ENCODE measurements at regions not wholly inside any gene's neighbourhood (a gene's known extent, or its start where the extent isn't known, plus 50 kb on each side); places are given as distances from the start of the nearest gene placed in this dataset.

- TF ChIP-seq BACH1 (IDR thresholded peaks at IDR 0.05; ENCODE audit: borderline replicate concordance) (no peak), TARDBP (IDR thresholded peaks at IDR 0.05; ENCODE audit: borderline replicate concordance) (no peak), EP300 (IDR thresholded peaks at IDR 0.05; ENCODE audit: borderline replicate concordance in 1 of 2, control insufficient read depth in 1 of 2, low read depth in 2 of 2, low read length in 2 of 2) (no peak), CTCF (IDR thresholded peaks at IDR 0.05 in 2 of 3, conservative IDR thresholded peaks at IDR 0.05 in 1 of 3; ENCODE audit: control insufficient read depth in 2 of 3, extremely low read depth in 1 of 3, insufficient read depth in 1 of 3, low read depth in 3 of 3, low read length in 3 of 3) (no peak), JUND (IDR thresholded peaks at IDR 0.05; ENCODE audit: low read depth, low read length) (no peak), CHD2 (IDR thresholded peaks at IDR 0.05; ENCODE audit: borderline replicate concordance, low read depth, low read length) (no peak), TAF1 (IDR thresholded peaks at IDR 0.05; ENCODE audit: borderline replicate concordance, low read depth, low read length) (no peak), MAX (IDR thresholded peaks at IDR 0.05; ENCODE audit: low read depth, low read length) (no peak), RB1 (IDR thresholded peaks at IDR 0.05; ENCODE audit: borderline replicate concordance) (no peak), PAX8 (IDR thresholded peaks at IDR 0.05) (no peak)
Observed at GRCh38 chr6:146919017-146919416, 285.2 kb upstream of the STXBP5 start.

All from GM12878 (cell line).